NCI-H1092 (cell line): ENCODE measurements at regions not wholly inside any gene's neighbourhood (a gene's known extent, or its start where the extent isn't known, plus 50 kb on each side); places are given as distances from the start of the nearest gene placed in this dataset.
"Not testable (repeated sequence)": the region's sequence is repeated elsewhere in the genome, so short reads cannot be mapped to it uniquely, and the experiment has no call there.

Source experiments
- DNase-seq: peaks from one replicate; lab custom pipeline; 2025; lab: John Stamatoyannopoulos, UW

DNA sequence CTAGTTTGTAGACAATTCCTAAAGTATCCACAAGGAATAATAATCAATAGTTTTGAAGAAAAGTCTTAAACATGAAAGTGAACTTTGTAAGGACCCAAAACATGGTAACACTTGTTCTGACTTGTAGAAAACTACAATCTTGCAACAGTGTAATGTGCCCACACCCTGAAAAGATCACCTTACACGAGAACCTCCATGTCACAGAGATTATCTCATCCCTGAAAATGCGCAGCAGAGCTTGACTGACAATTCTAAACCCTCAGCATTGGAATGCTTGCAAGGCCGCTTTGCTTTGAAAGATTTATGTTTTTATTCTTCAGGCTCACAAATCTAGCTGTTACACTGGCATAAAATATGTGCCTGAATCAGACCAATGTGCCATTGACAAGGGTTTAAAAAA, 346.6 kb downstream of the KLF13 start:
- DNase-seq, result not testable (repeated sequence)

DNA sequence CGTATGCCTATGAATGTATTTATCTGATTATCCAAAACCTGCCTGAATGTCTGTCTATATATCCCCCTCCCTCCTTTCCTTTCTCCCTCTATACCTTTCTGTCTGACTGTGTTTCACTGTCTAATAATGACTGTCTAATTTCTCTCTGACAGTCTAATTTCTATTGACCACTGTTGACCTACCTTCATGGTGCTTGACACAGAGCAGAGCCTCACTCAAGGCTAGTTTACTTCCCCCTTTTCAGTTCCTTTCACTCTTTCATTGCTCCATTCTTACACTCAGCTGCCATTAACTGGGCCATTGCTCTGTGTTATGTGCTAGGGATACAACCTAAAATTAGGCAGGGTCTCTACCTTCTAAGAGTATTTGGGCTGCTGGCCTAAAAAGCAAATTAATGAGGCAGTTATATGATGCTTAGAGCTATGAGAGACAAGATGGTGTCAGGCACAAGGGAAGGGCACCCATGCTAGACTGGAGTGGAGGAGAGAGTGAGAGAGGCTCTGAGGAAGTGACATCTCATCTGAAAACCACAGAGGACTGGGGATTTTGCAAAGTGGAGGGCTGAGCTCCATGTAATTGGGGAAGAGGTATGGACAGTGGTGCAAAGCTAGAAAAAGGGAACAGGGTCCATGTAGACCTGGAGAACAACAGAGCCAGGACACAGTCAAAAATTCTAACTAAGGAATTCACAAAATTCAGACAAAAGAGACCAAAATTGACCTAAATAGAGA, 348.6 kb upstream of the CHRNA7 start:
- not testable (repeated sequence) for DNase-seq

DNA sequence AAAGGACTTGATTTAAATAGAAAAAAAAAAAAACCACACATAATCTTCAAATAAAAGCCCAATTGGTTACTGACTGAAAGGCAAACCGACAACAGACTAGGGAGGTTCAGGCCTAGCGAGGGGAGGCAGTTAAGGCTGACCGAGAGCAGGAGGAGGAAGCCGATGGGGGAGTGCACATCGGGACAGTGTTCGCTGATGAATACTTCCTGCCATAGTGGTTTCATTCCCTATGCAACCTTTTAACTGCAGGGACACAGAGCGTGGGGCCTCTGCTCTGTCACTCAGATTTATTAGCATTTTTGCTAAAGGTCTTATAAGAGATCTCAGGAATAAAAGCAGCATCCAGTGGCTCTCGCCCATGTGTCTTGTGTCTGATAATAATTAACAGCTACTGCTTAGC, 343.2 kb upstream of the CHRNA7 start:
- not testable (repeated sequence) for DNase-seq

DNA sequence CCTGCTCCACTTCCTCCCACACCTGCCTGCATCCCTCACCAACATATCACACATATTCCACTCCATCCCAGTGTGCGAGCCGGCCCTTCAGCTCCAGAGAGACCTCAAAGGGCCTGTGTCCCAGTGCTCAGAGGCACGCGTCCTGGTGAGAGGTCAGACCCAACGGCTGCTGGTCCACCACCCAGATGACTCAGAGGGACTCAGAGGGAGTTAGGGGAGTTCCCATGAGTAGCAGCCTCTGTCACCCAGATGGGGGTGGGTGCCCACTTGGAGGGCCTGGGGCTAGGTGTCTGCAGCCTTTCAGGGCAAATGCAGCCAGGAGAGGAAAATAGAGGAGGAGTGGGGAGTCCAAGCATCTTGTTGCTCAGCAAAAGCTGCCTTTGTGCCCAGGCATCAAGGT, 333.8 kb upstream of the CHRNA7 start:
- not testable (repeated sequence) for DNase-seq

DNA sequence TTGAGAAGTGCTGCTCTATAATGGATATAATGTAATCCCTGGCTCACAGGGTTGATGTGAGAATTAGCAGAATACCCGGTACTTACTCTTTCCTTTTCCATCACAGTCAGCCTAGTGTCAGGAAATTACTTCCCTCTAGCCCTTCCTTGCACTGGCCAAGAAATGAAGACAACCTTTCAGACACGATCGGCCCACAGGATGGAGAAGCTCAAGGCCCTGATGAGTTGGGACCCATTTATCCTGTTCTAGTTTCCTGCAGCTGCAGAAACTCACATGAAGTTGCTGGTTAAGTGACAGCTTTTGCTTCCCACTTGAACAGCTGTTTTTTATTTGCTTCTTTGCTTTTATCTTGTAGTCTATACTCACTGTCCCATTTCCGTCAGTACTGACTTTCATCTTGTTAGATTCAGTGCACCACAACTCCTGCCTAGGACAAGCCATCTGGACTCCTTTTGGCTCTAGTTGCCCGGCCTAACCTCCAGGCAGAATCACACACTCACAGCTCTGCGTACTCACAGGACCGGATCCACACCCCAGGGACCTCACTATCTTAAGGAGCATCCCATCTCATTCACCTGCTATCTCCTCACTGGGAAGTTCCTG, 325.1 kb upstream of the CHRNA7 start:
- not testable (repeated sequence) for DNase-seq

DNA sequence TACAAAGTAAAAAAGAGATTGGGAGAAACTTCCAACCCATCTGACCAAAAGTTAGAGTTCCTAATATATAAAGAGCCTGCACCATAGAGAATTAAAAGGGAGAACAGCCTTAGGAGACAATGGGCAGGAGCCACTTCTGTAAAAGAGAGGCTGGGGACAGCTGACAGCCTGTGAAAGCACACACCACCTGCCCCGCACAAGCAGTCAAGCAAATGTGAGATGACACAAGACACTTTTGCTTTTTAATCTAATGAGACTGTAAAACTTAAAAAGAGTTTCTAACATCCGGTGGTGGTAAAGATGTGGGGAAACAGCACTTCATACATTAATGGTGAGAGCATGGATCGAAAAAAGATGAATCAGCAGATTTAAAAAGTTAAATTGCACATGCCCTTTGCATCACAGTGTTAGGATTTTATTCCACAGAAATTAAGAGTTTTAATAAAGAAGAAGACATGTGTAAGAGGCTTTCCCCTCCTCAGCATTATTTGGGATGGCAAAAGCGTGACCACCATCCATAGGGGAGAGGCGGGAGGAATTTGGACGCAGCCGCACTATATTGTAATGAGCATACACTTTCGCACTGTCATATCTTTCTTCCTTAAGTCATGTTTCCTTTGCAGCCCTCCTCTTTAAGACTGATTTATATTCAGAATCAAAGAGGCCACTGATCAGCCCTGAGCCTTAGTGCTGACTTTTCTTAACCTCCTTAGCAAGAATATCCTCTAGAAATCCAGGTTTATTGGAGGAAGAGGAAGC, 322.2 kb upstream of the CHRNA7 start:
- DNase-seq, result not testable (repeated sequence)

DNA sequence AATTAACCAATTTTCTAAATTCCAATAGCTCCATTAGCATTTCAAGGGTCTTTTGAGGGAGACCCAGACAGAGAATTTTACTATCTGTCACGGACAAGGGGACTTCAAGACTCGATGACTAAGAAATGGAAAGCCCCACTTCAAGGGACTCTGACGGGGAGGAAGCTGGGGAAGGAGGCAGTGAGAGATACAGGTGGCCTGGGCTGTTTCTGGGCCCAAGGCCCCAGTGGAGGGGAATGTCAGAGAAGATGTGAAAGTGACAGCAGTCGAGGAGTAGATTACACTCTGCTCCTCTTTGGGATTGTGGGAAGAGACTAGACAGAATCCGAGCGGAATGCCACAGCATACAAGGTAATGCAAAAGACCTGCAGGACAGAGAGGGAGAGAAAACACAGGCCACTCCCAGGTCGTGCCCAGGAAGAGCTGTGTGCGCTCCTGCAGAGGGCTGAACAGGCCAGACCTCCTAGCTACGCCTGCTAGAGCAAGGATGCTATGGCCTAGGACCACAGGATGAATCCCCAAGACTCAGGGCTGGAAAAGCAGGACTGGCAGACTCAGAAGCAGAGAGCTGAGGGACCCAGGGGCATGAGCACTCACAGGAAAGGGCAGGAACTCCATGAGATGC, 321.5 kb upstream of the CHRNA7 start:
- not testable (repeated sequence) for DNase-seq

DNA sequence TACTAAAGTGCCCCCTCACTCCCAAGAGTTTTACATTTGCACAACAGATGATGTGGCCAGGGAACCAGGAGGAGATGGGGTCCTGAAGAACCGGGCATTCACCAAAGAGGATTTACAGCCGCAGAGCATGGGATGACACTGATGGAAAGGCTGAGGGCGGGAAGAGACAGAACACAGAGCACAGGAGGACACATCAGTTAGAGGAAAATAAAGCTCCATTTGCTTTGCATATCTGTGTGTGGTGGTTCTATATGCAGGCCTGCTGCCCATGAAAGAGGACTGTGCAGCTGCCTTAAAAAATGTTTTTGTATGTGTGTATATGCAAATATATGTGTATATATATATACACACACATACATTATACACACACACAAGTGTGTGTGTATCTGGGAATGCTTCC, 320.8 kb upstream of the CHRNA7 start:
- DNase-seq, result not testable (repeated sequence)

DNA sequence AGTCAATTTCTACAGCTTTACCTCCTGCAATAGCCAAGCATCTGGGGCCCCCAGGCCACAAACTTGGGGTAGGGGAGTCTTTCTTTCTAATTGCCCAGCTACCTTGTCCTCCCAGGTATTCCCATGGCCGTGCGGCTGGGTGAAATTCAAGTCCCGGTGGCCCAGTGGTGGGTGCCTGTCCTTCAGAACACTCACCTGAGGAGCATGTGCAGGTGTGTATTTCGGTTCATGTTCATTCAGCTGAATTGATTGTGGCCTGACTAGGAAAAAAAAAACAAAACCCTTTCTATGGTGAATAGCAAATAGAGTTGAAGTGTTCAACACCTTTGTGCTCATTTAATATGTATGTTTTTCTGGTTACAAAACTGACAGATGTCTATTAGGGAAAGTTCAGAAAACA, 319.5 kb upstream of the CHRNA7 start:
- not testable (repeated sequence) for DNase-seq

DNA sequence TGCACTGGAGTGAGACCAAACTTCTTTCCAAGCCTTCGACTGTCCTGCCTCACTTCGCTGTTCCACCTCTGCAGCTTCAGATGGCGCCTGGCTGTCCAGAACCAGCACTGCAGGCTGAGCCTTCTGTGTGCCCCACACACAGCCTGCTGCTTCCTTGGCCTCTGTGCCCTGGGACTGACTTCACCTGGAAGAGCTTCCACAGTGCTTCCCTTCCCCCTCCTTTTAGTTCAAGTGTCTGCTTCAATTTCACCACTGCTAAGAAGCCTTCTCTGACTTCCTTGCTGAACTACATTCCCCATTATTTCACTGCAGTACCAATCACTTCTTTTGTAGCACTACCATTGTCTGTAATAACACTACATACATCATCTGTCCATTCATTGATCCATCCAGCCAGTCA, 315.1 kb upstream of the CHRNA7 start:
- DNase-seq, result not testable (repeated sequence)

DNA sequence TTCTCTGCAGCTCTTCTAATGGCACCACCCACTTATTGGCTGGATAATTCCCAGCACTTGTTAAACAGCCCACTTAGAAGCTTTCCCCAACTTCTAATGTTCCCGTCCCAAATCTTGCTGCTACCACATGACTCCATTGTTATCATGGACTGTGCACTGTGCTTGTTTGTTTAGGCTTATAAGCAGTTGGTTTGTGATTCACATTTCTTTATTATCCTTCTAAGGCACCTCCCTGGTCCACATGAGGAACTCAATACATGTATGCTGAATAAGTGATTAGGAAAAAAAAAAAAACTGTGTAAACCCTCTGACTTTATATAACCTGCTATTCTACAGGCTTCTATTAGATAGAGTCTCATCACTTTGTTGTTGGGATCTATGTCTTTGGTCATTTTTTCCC, 311.7 kb upstream of the CHRNA7 start:
- DNase-seq, result not testable (repeated sequence)

DNA sequence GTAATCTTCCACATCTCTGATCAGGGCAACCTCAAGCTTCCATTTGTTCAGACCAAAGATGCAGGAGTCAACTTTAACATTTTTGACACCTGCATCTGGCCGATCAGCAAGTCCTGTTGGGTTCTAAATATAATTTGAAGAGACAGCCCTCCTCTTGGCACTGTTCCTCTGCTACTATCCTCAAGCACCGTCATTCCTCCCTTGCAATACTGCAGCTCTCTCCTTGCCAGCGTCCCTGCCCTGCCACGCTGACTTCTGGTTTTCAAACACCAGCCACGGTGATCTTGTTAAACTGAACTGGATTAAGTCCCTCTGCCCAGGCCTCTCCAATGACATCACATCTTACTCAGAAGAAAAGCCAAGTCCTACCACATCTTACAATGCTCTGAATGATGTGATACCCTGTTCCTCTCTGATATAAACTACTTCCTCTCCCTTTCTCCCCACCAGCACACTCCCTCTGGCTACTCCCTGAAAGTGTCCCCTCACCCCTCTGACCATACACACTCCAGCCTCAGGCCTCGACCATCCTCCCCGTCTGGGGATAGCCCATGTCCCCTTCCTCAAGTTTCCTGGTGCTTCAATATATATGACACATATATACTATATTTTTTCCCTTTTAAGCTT, 310.8 kb upstream of the CHRNA7 start:
- DNase-seq, result not testable (repeated sequence)

DNA sequence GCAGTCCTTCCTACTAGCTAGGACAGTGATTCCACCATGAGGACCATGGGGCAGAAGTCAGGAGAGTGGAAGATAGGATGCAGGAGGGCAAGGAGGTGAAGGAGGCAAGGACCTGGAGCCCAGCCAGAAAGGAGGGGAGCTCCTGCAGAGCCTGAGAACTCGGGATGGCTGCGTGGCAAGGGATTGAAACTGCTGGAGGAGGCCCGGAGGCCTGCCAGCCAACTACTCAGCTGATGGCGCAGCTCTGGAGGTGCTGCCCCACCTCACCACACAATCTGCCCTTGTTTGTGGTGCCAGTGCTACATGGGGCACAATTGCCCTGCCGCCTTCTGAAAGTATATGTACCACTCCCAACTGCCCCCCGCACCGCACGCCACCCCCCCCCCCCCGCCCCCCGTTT, 307.3 kb upstream of the CHRNA7 start:
- DNase-seq, result not testable (repeated sequence)

DNA sequence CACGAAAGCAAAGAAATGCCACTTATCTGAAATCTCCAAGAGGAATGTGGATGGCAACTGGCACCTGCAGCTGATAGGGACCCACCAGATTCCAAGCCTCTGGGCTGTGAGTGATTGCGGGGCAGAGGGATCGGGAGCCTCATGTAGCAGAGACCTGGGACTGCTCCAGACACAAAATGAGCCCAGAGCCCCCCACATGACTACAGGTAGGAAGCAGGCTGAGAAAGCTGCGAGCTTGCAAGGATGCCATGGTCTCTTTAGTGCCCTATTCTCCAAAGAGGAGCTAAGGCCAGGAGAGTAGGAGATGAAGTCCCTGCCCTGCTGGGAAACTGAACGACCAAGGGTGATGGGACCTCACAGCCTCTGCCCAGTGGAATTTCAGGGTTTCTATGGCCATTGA, 305.4 kb upstream of the CHRNA7 start:
- DNase-seq, result not testable (repeated sequence)

DNA sequence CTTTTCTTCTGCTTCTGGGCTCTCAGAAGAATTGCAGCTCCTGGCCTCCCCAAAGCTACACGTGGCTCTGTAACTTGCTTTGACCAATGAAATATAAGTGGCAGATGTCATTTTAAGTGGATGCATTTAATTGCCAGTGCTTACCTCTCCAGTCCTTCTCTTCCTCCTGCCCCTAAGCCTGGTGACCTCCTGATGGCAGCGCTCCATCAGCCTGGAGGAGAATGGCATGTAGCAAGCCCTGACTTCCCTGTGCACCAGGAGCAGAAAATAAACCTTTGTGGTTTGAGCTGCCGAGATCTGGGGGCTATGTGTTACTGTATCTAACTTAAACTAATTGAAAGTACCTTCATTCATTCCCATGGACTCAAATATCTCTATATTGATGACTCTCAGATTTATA, 304.7 kb upstream of the CHRNA7 start:
- DNase-seq, result not testable (repeated sequence)

DNA sequence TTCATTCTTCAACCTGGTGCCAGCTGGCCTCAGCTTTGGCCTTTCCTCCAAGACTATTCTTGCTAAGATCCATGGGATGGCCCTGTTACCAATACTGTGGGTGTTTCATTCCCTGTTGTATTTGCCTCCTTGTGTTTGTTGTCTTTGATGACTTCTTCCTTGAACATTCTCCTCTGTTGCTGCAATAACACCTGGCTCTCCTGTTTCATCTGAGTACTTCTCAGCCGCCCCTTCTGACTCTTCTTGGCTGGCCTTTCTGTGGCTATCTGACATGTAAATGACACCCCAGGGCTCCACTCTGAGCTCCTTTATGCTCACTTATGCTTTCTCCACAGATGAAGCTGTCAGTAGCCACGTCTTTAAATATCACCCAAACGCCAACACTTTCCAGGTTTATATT, 302.7 kb upstream of the CHRNA7 start:
- DNase-seq, result no peak

DNA sequence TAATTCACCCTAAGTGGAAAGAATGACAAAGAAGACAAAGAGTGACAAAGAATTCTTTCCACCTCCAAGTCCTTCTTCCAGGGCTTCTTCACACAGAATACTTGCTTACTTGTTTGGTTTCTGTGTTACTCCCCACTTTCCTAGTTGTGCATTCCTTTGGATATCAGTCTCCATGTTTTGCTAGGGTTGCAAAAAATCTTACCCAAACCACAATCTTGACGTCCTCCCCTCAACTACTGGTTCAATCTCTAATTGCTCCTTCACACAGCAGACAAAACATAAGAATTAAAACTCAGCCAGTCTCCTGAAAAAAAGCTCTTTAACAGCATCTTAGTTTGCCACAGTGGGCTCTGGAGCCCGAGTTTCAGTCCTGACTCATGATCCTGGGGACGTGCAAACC, 297.6 kb upstream of the CHRNA7 start:
- DNase-seq, result no peak

DNA sequence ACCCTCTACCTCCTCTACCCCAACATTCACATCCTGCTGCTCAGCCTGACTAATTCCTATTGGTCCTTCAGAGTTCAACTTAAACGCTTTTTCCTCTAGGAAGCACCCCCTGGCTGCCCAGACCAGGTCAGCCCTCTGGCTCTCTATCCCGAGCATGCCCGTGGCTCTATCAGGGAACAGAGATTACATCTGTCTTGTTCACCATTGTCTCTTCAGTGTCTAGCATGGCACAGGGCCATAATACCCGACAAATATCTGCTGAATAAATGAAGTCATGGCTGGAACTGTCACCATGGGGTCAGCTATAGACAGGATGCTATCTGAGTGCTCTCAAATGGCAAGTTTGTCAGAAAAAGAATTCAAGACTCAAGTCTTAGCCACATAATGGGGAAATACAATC, 296.9 kb upstream of the CHRNA7 start:
- DNase-seq, result no peak

DNA sequence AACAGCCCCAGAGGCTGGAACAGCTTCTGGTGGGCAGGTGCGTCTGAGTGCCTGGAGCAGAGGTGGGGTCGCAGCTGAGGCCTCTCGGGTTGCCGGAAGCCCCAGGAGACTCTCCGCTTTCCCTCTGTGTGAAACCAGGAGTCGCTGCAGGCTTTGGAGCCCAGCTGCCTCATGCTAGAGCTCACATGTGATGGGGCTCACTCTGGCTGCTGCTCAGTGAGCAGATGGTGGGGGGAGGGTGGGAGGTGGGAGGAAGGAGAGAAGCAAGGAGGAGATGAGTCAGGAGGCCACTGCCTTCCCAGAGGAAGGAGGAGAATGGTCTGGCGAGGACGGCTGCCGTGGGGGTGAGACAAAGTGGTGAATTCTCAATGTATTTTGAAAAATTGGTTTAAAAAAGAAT, 290.1 kb upstream of the CHRNA7 start:
- DNase-seq, result no peak

DNA sequence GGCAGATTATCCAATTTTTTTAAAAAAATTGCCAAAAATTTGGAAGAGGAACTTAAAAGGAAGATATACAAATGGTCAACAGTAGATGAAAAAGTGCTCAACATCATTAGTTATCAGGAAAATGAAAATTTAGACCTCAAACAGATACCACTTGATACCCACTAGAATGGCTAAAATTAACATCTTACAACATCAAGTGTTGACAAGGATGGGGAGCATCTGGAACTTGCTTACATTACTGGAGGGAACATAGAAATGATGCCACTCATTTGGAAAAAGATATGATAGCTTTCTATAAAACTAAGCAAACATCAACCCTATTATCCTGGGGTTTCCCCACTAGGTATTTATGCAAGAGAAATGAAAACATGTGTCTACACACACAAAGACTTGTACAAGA, 284.5 kb upstream of the CHRNA7 start:
- DNase-seq, result no peak

DNA sequence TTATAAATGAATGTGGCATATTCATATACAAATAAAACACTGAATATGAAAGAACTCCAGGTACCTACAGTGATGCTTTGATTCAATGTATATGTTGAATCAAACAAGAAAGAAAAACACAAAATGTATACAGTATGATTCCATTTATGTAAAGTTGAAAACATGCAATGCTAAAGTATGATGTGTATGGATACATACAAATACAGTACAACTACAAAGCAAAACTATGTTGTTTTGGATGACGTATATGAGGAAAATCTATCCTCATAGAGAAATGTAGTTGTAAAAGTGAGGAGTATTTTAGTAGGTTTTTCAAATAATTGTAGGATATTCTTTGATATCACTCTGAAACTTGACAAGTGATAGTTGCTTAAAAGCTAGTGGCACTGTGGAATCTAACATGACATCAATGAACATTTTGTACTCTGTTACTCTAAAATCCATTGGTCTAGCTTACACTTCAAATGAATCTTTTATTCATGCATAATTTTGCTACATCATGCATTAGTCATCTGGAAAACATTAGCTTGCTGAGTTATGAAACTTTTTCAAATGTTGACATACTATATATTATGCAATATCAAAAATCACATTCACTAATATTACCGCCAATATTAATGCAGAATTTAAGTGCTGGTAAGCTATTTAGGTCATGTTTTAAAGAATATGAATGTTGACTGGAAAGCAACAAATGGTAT, 278.1 kb upstream of the CHRNA7 start:
- no peak for DNase-seq

DNA sequence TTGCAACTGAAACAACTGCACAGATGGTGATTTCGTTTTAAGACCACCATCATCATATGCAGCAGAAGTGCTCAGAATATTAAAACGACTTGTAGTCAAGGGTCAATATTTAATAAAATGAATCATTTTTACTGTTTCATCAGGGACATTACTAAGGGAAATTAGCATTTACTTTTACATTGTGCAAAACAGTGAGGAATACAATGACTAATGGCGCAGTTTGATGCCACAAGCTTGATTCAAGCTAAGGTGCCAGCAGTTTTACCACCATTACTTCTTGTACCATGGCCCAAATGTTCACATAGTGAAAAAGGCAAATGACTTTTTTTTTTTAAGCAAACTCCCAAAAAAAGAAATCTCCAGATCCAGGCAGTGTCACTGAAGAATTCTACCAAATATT, 277.4 kb upstream of the CHRNA7 start:
- DNase-seq, result no peak
